NB4 (cell line): ENCODE measurements at regions not wholly inside any gene's neighbourhood (a gene's known extent, or its start where the extent isn't known, plus 50 kb on each side); places are given as distances from the start of the nearest gene placed in this dataset.

Experiments
- DNase-seq: peaks from one replicate; pipeline ENCODE4 v3.0.0; 2010; ENCODE audit warnings: low read depth
- H3K4me3 ChIP-seq: one replicate; pipeline ENCODE4 v1.5.1; 2011; ENCODE audit warnings: mild to moderate bottlenecking, low read depth, low read length, moderate library complexity
- CTCF ChIP-seq: IDR thresholded peaks from one replicate; pipeline ENCODE4 v1.5.1; 2012; ENCODE audit warnings: low read depth, low read length
- MAX ChIP-seq: IDR thresholded peaks from 2 replicates; pipeline ENCODE4 v1.6.1; 2011; ENCODE audit warnings: low read depth, low read length
- MYC ChIP-seq: IDR thresholded peaks from 2 replicates; pipeline ENCODE4 v1.6.1; 2011; ENCODE audit warnings: low read depth, low read length
- POLR2A ChIP-seq: IDR thresholded peaks from 2 replicates; pipeline ENCODE4 v1.6.1; 2011; ENCODE audit warnings: mild to moderate bottlenecking; ENCODE audit not compliant: insufficient read length; ENCODE audit errors: extremely low read depth

- no peak for DNase-seq
- TF ChIP-seq MAX, result no peak
- TF ChIP-seq MYC, result no peak
- no peak for TF ChIP-seq POLR2A
- no peak overlapping the region for H3K4me3 ChIP-seq
Observed at GRCh38 chrX:112910418-112910817, 69.8 kb upstream of the AMOT start.

DNA sequence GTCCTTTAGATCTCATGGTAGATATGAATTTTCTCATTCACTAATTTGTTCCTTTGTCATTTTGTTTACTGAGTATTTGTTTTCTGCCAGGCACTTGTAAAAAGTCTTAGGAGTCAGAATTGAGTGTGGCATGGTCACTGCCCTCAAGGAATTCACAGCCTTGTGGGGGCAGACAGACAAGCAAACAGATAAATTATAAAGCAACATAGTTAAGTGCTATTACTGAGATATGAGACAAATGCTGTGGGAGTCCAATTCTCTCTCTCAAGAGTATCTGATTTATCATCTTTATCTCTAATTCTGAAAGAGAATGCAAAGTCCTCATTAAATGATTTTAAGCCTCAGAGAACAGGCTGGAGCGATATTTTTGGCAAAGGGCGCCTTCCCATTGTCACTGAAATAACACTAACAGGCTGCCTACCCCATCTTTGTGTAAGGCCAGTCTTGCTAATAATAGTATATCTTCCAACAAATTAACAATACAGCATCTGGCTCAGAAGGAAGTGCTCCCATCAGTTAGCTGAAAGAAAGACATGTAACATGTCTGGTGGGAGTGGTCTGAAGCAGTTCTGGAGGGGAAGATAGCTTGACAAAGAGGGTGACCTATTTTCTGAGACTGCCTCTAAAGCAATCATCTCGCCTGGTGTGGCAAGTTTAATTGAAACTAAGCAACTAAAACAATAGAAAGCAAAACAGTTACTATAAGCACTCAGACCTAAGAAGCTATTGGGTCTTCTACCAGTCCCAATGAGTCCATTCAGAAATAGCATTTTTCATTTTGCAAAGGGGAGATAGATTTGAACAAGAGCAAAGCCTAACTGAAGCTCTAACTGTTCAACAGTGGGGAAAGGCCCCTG, 61.5 kb upstream of the AMOT start:
- no peak overlapping the region for H3K4me3 ChIP-seq
- TF ChIP-seq MAX, result no peak
- TF ChIP-seq MYC, result no peak
- TF ChIP-seq CTCF, result no peak
- no peak for TF ChIP-seq POLR2A
- no peak for DNase-seq

GRCh38 chrX:112896051-112896450, 55.4 kb upstream of the AMOT start:
- DNase-seq, result no peak
- H3K4me3 ChIP-seq, result no peak overlapping the region
- TF ChIP-seq MAX (no peak), CTCF (no peak), MYC (no peak), POLR2A (no peak)
